DOHH2 (cell line): ENCODE measurements at regions not wholly inside any gene's neighbourhood (a gene's known extent, or its start where the extent isn't known, plus 50 kb on each side); places are given as distances from the start of the nearest gene placed in this dataset.

ENCODE experiments used
- EZH2phosphoT487 ChIP-seq: fragments of 200-600 bp; sonication (generic); IDR thresholded peaks from 2 replicates; pipeline ENCODE4 v1.6.1; 2017; ENCODE audit warnings: borderline replicate concordance, mild to moderate bottlenecking, antibody characterized with exemption, low read length, moderate library complexity, mixed read lengths
- TF ChIP-seq, protein P1 (sequence below): fragments of 200-600 bp; sonication (generic); IDR thresholded peaks from one replicate; pipeline ENCODE4 v1.5.1; 2014; ENCODE audit warnings: antibody characterized with exemption, mild to moderate bottlenecking, low read depth, low read length; ENCODE audit not compliant: poor library complexity, severe bottlenecking

DNA sequence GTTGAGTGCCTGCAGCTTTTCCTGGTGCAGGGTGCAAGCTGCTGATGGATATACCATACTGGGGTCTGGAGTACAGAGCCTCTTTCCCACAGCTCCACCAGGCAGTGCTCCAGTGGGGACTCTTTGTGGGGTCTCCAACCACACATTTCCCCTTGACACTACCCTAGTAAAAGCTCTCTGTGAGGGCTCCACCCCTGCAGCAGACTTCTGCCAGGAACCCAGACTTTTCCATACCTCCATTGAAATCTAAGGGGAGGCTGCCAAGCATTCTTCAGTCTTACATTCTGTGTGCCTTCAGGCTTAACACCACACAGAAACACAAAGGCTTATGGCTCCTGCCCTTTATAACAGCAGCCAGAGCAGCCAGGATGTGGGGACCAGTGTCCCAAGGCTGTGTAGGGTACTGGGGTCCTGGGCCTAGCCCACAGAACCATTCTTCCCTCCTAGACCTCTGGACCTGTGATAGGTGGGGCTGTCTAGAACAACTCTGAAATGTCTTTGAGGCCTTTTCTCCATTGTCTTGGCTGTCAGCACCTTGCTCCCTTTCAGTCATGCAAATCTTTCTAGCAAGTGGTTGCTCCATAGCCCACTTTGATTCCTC, 65.7 kb downstream of the TBXT start:
- TF ChIP-seq, protein P1, sequence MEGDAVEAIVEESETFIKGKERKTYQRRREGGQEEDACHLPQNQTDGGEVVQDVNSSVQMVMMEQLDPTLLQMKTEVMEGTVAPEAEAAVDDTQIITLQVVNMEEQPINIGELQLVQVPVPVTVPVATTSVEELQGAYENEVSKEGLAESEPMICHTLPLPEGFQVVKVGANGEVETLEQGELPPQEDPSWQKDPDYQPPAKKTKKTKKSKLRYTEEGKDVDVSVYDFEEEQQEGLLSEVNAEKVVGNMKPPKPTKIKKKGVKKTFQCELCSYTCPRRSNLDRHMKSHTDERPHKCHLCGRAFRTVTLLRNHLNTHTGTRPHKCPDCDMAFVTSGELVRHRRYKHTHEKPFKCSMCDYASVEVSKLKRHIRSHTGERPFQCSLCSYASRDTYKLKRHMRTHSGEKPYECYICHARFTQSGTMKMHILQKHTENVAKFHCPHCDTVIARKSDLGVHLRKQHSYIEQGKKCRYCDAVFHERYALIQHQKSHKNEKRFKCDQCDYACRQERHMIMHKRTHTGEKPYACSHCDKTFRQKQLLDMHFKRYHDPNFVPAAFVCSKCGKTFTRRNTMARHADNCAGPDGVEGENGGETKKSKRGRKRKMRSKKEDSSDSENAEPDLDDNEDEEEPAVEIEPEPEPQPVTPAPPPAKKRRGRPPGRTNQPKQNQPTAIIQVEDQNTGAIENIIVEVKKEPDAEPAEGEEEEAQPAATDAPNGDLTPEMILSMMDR, result no peak
- TF ChIP-seq EZH2phosphoT487, result no peak
